SKM-1 treated with dmso at 0.1 percent for 144 hours (cell line): ENCODE measurements at regions not wholly inside any gene's neighbourhood (a gene's known extent, or its start where the extent isn't known, plus 50 kb on each side); places are given as distances from the start of the nearest gene placed in this dataset.
"Not testable (repeated sequence)": the region's sequence is repeated elsewhere in the genome, so short reads cannot be mapped to it uniquely, and the experiment has no call there.

Experiments used
- DNase-seq: peaks from one replicate; lab custom pipeline; 2025; ENCODE audit not compliant: unreplicated experiment; lab: John Stamatoyannopoulos, UW

DNA sequence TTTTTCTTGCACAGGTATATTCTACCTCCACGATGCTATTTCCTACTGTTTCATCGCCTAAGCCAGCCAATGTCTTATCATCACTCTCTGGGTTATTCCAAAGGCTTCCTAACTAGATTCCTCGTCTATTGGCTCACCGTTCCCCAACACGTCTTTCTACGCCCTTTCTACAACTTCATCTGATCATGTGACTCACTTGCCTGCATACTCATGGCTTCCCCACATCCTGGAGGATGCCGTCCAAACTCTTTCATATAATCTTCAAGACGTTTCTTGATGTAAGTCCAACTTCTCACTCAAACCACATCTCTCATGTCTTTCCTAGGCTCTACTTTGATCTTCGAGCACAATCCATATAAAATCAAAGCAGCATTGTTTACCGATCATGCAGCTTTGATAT, 322.0 kb upstream of the PPARGC1A start:
- DNase-seq: no peak

GRCh38 chr4:24210332-24210902, 320.6 kb upstream of the PPARGC1A start:
- DNase-seq: no peak

DNA sequence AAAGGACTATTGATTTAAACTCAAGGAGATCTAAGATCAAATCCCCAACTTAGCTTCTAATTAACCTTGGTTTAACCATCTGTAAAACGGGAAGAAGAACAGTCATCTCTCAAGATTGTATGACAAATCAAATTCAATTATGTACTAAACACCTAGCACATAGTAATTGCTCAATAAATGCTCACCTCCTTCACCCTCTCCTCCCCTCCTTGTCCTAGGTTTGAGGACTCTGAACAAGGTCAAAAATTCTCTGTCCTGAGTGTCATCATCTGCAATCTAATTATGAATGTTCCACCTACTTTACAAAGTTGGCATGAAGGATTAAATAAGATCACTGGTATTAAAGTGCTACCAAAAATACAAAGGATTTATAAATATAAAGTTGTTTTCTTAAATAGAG, 320.1 kb upstream of the PPARGC1A start:
- DNase-seq: no peak

DNA sequence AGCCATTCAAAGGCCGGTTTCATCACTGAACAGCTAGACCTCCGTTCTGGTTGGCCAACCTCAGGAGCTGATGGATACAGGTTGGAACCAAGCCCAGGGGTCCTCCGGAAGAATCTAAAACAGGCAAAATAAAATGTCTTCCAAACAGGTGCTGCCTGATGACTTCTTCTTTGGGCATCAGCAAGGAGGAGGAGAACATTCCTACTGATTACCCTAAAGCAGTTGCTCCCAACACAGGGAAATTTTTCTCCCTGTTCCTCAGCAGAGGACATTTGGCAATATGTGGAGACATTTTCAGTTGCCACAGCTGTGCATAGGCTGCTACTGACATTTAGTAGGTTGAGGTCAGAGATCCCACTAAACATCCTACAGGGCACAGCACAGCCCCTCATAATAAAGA, 319.3 kb upstream of the PPARGC1A start:
- no peak for DNase-seq

DNA sequence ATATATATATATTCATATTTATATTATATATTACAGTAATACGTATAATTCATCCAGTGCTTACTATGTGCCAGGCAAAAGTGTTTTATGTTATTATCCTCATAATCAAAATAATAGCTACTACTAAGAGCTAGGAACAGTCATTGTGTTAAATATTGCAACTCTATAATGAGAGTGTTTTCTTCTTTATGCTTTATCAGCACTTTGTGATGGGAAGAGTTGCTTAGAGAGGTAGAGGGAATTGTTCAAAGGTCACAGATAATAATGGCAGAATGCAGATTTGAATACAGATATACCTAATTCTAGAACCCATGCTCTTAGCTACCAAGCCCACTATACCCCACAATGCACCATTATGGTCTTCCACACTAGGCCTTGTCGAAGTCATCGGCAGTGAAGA, 318.8 kb upstream of the PPARGC1A start:
- DNase-seq: no peak

- DNase-seq: not testable (repeated sequence)
Observed at GRCh38 chr4:24204708-24205107, 314.9 kb upstream of the PPARGC1A start.

GRCh38 chr4:24203926-24204325, 314.1 kb upstream of the PPARGC1A start:
- no peak for DNase-seq

- DNase-seq: no peak
Observed at GRCh38 chr4:24202579-24202978, 312.7 kb upstream of the PPARGC1A start.

DNA sequence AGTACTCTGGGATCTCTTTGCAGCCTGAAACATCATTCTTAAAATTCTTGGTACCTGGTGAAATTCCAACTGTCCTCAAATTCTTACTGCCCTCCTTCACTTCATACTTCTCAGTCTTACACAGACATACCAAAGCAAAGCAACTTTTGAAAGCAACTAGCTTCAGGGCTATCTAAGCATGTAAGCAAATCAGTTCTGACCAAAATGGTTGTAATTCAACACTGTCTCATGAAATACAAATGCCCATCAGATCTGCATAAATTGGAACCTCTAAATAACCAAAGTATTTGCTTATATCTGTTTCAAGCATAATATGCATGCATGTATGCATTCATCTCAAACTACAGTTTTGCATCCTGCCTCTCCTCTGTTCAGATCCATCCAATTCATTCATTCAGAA, 308.1 kb upstream of the PPARGC1A start:
- no peak for DNase-seq

DNA sequence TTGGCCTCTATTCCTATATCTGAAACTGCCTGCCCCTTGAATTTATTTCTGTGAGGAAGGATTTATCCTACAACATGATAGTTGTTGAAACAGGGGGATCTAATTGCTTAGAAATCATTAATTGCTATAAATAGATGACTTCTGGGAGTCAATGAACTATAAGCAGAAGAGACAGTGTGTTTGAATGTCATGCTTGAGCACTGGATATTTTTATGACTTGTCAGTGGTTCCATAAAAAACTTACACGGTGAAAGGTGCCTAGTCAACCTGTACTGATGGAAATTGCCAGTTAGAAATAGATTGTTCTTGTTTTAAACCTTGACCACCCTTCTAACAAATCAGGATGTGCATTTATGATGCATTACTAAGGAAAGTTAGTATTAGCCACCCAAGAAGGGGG, 306.9 kb upstream of the PPARGC1A start:
- no peak for DNase-seq

- DNase-seq: no peak
Observed at GRCh38 chr4:24195991-24196736, 306.3 kb upstream of the PPARGC1A start.

- DNase-seq: no peak
Observed at GRCh38 chr4:24192018-24192641, 302.3 kb upstream of the PPARGC1A start.

DNA sequence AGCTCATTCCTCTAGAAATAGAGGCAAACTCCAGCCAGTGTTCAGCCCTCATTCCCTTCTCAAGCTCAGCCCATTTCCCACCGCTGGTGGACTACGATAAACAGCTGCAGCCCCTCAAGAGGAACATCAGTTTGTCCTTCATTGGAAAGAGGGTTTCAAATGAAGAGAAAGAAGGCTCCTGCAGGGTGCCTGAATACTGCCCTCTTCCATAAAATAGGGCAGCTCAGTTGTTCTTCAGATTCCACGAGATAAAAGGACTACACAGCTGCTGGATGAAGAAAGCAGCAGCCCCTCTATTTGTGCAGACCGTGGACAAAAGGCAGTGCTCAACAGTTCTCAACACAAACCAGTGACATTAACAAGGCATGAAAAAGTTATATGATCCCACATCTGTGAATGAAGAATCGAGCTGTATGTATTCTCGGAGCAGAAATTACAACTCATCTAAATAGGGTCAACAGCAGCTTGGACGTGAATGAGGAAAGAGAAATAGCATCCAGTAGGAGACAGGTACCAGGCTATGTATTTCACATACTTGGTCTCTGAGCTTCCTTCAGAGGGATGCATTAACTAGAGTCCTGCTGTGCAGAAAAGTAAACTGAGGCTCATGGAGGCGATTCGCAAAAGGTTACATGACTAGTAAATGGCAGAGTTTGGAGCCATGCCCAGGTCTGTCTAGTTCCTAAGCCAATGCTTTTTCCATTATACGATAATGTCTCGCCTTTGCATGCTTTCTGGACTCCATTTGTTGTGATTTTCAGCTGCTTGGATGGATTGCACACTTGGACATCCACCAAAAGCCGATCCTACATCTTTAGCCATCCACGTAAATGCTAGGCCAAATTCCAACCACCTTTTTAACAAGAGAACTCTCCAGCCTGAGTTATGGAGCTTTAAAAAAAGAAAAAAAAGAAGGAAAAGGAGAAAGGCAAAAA, 301.2 kb upstream of the PPARGC1A start:
- DNase-seq: no peak

GRCh38 chr4:24188459-24188858, 298.6 kb upstream of the PPARGC1A start:
- no peak for DNase-seq

GRCh38 chr4:24186466-24186865, 296.6 kb upstream of the PPARGC1A start:
- DNase-seq: no peak

DNA sequence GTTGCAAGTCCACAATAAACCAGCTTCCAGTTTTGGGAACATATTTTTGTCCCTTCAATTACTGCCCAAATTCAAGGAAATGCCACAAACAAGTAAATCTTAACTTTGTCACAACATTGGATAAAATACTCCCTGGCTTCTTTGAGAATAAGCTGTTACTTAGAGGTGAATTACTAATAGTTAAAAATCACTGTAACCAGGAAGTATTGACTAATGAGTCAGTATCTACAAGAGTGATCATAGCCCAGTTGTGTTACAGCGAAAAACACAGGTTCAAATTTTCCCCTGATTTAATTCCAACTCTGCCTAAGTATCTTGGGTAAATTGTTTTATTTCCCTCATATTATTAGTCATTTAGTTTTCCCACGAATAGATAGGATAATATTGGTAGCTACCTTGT, 291.2 kb upstream of the PPARGC1A start:
- DNase-seq: no peak

GRCh38 chr4:24180586-24180985, 290.7 kb upstream of the PPARGC1A start:
- DNase-seq: no peak

DNA sequence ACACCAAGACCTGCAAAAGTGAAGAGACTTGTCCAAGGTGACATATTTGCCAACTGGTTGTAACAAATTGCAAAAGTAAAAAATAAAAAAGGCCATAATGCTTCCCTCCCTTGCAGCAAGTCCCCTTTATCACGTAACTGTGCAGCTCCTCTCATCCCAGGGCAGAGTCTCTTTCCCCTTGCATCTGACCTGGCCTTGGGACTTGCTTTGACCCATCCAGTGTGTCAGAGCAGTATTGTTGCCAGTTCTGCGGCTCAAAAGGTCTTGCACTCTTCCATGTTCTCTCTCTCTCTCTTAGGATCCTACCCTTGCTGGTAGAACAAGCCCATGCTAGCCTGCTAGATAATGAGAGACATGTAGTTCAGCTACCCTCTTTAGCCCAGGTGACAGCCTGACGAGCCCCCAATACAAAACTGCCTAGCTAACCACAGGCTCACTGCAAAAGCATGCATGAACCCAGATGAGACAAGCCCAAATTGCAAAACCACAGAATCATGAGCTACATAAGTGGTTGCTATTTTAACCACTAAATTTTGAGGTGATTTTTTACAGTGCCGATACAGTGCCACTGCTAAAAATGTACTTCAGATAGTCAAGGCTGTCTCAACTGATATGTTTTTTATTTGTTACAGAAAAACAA, 289.5 kb upstream of the PPARGC1A start:
- no peak for DNase-seq

DNA sequence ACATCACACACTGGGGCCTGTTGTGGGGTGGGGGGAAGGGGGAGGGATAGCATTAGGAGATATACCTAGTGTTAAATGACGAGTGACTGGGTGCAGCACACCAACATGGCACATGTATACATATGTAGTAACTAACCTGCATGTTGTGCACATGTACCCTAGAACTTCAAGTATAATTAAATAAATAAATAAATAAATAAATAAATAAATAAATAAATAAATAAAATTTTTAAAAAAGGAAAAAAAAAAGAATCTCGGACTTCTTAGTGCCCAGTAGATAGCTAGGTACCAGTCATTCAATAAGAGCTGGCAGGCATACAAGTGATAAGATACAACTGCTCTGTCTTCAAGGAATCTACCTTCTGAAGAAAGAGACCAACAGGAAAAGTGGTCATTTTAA, 287.6 kb upstream of the PPARGC1A start:
- not testable (repeated sequence) for DNase-seq

GRCh38 chr4:24175707-24176106, 285.9 kb upstream of the PPARGC1A start:
- no peak for DNase-seq

DNA sequence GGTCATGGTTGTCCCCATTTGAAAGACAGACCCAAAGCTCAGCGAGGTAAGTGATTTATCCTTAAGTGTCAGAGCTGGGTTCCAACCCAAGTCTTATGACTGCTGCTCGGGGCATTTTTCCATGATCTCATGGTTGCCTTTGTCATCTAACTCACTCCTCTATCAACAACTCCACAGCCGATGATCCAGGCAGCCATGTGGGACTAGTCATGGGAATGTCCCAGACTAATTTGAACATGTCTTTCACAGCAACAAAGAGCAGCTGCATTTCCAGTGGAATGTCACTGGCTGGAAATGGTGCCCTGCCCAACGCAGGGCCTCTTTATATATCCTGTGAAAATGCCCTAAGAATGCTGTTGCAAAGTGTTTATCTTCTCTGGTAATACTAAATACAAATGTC, 284.8 kb upstream of the PPARGC1A start:
- DNase-seq: no peak
